ENCODE measurements at regions not wholly inside any gene's neighbourhood (a gene's known extent, or its start where the extent isn't known, plus 50 kb on each side); places are given as distances from the start of the nearest gene placed in this dataset.

DNA sequence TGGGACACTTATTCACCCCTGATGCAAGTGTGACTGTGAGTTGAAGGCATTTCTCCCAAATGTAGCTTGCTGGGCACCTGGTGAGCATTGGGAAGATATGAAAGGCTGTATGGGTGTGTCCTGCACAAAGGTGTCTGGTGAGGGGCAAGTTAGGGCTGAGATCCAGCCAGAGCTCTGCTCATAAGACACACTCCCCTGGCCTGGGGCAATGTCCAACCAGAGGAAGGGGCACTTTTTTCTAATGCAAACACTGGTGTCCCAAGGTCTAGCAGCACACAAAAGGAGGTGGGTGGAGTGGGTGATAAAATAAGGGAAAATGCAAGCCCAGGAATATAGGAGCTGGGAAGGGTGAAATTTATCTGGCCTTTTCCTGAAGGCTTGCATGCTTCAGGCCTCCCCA, 57.0 kb upstream of the TRABD2B start:
- DNase-seq (ENCODE audit: low spot score): no peak

DNA sequence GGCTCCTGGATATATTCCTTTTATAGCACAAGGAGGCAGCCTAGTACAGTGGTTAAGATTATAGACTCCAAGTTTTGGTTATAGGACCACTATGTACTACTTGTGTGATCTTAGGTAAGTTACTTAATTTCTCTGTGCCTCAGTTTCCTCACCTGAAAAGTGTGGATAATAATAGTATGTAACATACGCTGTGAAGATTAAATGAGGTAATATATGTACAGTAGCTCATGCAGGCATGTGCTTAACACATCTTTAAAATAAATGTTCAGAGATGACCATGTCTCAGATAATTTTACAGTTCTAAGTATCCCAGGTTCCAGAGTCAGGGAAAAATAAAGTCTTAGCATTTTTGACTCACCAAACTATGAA, 55.7 kb upstream of the TRABD2B start:
- no peak for DNase-seq (ENCODE audit: low spot score)

- DNase-seq (ENCODE audit: low spot score): no peak
Measured at GRCh38 chr1:48051466-48052126, 54.4 kb upstream of the TRABD2B start.

GRCh38 chr1:48049823-48050535, 52.8 kb upstream of the TRABD2B start:
- DNase-seq (ENCODE audit: low spot score): no peak

DNA sequence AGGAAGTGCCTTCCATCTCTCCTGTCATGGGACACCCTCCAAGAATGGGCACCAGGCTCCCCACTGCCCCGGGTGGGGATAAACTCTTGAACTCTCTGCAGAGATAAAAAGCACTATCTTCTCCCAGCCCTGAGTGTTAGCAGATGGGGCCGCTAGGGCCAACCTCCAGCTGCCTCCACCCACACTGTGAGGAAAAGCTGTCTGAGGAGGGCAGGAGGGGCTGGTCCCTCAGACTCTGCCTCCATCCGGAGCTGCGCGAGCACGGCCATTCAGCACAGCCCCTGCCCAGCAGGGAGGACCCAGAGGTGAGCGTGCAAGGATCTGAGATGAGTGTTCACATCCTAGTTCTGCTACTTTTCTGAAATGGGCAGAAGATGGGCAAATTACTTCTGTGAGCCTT, 51.8 kb upstream of the TRABD2B start:
- DNase-seq (ENCODE audit: low spot score): no peak

DNA sequence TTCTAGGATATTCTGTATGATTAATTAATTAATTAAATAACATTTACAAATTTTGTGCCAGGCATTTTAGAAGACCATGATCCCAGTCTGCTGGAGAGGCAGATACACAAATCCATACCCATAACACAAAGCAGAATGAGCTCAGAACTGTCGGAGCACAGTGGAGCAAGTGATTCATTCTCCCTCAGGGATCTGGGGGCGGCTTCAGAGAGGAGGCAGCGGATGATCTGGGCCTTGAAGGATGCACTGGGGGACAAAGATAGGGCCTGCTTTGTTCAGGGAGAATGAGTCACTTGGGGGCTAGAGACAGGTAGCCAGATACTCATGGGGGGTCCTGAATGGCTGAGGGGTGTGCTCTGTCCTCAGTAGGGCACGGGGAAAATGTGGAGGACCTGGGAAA, 50.9 kb upstream of the TRABD2B start:
- DNase-seq (ENCODE audit: low spot score): no peak

GRCh38 chr1:48047116-48047515, 49.9 kb upstream of the TRABD2B start:
- no peak for DNase-seq (ENCODE audit: low spot score)

All from hepatic stellate cell (primary cell).